DMS153 treated with DMSO at 0.1 percent for 48 hours (cell line): ENCODE measurements at regions not wholly inside any gene's neighbourhood (a gene's known extent, or its start where the extent isn't known, plus 50 kb on each side); places are given as distances from the start of the nearest gene placed in this dataset.

ENCODE experiments used
- DNase-seq: peaks from one replicate; lab custom pipeline; 2025; ENCODE audit not compliant: unreplicated experiment; lab: John Stamatoyannopoulos, UW

- no peak for DNase-seq
Observed at GRCh38 chr4:132506568-132506967, 642.5 kb upstream of the PCDH10 start.

DNA sequence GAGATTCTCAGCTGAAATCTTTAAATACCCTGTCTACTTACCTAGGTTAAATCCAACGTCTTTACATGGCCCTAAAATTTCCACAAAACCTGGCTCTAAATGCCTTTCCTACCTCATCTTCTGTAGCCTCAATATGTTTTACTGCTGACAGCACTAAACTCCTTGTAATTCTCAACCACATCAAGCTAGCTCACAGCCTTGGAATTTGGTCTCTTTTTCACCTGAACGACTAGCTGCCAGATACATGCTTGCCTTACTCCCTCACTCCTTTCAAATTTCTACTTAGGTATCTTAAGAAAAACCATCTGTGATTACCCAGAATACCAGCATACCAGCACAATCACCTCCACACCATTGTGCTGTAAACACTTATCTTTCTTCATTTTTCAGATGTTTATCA lies 635.6 kb upstream of the PCDH10 start:
- DNase-seq: no peak

DNA sequence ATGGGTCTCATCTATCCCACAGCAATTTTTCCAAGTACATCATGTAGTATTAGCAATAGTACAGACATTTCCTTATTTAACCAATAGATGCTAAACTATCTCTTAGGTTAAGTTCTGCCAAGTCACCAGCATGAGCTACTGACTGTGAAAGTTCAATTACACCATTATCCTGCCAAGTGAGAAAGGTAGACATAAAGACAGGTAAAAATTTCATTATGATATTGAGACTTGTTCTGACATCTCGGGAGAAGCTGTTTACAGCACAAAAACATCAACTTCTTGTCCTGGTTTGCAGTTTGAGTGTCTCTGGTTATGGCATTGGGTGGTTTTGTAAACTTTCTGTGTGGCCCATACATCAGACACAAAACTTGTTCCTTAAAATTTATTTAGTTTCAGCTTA lies 622.4 kb upstream of the PCDH10 start:
- no peak for DNase-seq

GRCh38 chr4:132527817-132528216 lies 621.3 kb upstream of the PCDH10 start:
- no peak for DNase-seq

DNA sequence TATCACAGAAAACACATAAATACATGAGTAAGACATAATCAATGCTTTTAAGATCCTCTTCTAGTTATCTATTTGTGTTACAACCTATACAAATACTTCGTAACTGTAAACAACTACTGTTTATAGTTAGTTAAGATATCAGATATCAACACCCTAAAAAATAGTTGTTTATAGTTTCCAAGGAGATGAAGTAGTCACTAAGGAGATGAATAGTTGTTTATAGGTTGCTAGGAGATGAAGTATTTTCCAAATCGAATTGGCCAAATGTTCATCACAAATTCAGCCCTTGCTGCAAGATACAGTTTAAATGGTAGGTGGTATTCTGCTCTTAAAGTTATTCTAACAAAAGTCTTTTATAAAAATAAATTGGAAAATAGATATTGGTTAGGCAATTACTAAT lies 618.2 kb upstream of the PCDH10 start:
- peak; percentile 40 for DNase-seq

- DNase-seq: no peak
Observed at GRCh38 chr4:132540268-132540667, 608.8 kb upstream of the PCDH10 start.

DNA sequence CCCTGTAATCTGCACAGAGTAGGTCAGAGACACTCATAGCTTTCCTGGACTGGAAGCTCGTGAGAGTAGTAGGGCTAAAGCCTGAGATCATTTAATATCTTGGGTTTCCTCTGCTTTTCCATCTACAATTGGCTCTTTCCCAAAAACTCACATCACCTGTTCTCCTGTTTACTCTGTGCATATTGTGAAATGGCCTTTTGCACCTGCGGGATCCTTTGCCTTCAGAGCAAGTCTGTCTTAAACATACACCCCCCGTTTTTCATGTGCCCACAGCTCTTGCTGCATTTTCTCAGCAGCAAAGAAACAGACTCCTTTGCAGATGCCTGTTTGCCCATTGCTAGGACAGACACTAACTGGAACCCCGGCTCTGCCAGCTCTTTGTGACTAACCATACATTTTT lies 608.3 kb upstream of the PCDH10 start:
- DNase-seq: peak; percentile 39

DNA sequence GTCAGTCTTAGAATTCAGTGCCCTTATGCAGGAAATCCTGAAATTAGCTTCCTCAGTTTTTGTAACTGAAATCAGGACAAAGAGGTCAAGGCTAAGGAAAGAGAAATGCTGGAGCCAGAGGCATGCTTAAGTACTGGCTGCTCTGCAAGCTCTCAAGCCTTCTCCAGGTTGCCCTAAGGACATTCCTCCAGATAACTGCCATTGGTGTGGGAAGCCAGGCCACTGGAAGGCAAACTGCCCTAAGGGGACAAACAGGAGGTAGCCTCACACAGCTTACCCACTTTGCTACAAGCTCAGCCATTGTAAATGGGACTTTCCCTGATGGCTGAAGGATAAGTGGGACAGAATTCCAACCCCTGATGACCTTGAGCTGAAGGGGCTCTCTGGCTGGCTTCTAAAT lies 606.9 kb upstream of the PCDH10 start:
- no peak for DNase-seq

- DNase-seq: no peak
Observed at GRCh38 chr4:132548463-132548862, 600.6 kb upstream of the PCDH10 start.

GRCh38 chr4:132556316-132556715 lies 592.8 kb upstream of the PCDH10 start:
- no peak for DNase-seq

DNA sequence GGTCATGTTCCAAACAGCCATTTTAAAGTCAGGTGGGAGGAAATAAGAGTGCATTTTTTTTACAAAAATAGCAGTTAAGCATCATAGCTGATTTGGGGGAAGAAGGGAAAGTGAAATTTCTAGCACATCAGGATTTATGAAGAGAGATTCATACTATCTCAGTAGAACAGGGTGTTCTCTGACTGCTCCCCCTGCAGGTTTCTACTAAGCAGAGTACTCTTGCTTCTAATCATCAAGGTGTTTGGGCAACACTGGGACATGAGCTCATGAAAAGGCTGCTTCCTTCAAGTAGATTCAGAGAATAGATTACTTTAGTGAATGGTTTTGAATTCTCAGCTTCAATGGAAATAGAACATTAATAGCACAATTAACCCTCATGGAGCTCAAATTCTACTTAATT lies 591.4 kb upstream of the PCDH10 start:
- DNase-seq: no peak

DNA sequence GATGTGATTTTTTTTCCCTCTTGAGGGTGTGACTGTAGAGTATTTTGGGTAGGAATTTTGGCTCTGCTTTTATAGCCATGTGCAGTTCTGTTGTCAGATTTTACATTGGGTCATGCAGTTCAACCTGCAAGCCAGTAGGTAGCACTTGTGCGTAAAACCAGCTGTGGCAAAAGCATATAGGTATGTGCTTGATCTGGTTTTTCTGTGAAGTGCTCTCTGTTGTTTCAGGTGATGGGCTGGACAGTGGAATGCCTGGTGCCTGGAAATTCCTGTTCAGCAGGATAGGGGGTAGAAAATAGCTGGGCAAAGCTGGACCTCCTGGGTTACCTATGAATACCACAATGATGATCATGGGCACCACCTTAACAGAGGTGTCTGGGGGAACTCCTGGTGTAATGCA lies 584.2 kb upstream of the PCDH10 start:
- no peak for DNase-seq

- DNase-seq: no peak
Observed at GRCh38 chr4:132565542-132565941, 583.6 kb upstream of the PCDH10 start.

GRCh38 chr4:132572210-132572609 lies 576.9 kb upstream of the PCDH10 start:
- no peak for DNase-seq

DNA sequence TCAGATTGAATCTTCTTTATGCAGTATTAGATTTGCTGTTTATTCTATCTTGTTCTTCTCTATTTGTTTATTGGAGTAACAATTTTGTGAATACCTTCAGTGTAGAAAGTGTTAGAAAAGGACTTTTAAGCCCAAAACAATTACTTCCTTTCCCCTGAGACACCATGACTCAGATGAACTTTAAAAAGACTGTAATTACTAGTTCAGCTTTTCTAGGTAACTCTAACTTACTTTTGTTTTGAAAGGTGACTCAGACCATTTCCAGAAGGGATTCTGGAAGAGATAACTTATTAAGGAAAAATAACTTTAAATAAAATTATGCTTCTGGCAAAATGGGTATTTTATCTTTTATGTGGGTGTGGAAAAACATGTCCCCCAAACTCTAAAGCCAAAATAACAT lies 561.5 kb upstream of the PCDH10 start:
- DNase-seq: no peak

DNA sequence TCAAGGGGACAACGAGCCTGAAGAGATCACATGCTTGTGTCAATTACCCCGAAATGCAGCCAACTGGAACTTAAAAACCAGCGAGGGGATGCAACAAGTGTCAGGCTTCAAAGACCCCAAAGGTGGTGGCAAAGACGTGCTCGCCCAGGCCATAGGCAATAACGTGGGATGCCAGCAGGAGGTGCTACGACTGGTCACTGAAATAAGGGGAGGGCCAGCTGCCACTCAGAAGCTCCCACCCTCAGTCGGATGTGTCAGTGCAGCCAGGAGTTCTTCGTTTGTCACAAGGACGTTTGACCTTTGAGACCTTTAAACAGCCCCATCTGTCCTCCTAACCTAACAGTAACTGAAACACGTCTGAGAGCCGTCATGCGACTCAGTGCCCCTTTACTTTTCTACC lies 556.8 kb upstream of the PCDH10 start:
- no peak for DNase-seq

DNA sequence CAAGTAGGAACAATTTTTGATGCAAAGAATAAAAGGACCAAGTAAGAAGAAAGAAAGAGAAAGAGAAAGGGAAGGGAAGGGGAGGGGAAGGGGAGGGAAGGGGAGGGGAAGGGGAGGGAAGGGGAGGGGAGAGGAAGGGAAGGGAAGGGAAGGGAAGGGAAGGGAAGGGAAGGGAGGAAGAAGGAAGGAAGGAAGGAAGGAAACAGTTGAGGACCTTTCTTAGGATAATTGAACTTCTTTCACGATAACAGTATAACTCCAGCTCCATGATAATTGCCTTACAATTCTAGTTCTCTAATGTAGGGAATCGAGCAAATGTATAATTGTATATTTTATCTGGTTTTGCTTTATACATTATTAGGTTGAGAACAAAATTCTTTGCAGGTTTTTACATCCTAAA lies 556.2 kb upstream of the PCDH10 start:
- DNase-seq: no peak

DNA sequence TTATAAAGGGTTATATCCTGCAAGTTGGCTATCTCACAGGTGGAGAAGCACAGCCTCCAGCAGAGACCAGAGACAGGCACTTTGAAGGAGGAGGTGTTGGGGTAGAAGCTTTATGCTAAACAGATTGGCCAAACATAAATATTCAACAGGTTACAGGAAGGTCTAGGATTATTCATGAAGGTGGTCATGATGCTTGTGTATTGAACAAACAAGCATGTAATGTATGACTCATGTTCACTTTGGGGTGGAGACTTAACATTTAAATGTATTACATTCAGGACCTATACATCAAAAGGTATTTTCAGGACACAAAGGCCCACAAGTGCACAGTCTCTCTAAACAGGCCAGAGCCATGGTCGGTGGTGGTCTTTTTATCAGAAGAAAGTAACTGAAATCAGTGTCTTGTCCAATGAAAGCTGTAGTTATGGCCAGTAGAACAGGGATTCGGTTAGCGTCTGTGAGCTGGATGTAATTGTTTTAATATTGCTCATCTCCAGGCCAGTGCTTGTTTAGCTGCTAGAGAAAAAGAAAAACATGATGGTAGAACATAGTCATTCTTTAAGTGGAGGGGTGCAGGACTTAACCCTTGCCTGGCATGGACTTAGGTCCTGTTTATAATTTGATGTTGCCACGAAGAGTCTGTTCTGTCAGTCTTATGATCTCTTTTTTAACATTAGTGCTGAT lies 555.2 kb upstream of the PCDH10 start:
- no peak for DNase-seq

- no peak for DNase-seq
Observed at GRCh38 chr4:132596186-132596585, 552.9 kb upstream of the PCDH10 start.

DNA sequence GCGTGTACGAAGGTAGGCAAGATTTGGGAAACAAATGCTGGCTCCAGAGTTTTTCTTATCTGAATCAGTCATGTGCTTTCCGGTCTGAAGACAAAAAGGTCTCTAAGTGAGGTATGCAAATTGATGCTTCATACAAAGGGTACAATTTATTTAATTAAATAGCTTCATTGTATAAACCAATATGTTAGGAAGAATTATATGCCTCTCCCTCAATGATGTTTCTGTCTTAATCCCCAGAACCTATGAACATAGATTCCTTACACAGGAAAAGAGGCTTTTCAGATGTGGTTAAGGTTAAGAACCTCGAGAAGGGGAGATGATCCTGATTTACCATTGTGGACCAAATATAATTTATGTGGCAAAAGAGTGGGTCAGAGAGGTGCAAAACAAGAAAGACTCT lies 543.5 kb upstream of the PCDH10 start:
- DNase-seq: no peak

DNA sequence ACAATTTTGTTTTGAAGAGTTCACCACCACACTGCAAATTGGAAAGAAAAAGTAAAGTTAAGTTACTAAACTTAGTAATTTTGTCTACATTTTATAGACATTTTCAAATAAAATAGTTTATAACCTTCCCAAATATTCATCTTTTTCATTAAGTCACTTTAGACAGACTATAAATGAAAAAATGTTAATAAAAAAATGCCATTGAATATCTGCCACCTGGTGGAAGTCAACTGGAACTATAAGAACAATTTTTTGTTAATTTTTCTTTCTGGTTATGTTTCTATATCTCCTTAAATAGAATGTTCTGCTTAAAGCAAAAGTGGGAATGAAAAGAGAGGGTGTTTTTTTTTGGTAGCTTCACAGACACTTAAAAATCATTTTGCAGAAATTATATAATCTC lies 534.4 kb upstream of the PCDH10 start:
- no peak for DNase-seq

- no peak for DNase-seq
Observed at GRCh38 chr4:132619968-132620367, 529.1 kb upstream of the PCDH10 start.

- peak; percentile 36 for DNase-seq
Observed at GRCh38 chr4:132642016-132642817, 506.9 kb upstream of the PCDH10 start.
